Nephron progenitor cell (in vitro differentiated cells): ENCODE measurements at regions not wholly inside any gene's neighbourhood (a gene's known extent, or its start where the extent isn't known, plus 50 kb on each side); places are given as distances from the start of the nearest gene placed in this dataset.

Source experiments
- DNase-seq: peaks from one replicate; pipeline ENCODE4 v3.0.0; 2021
- H3K27ac Mint-ChIP-seq: 2 replicates; pipeline ENCODE4 v1.8.0; 2021; ENCODE audit warnings: mild to moderate bottlenecking, moderate library complexity, mixed read lengths
- H3K27me3 Mint-ChIP-seq: 2 replicates; pipeline ENCODE4 v1.8.0; 2021; ENCODE audit warnings: mild to moderate bottlenecking, low read depth, mixed read lengths; ENCODE audit not compliant: poor library complexity
- H3K36me3 Mint-ChIP-seq: 2 replicates; pipeline ENCODE4 v1.8.0; 2021; ENCODE audit warnings: low read depth, mixed read lengths
- H3K4me1 Mint-ChIP-seq: 2 replicates; pipeline ENCODE4 v1.8.0; 2021; ENCODE audit warnings: mixed read lengths
- H3K4me3 Mint-ChIP-seq: 2 replicates; pipeline ENCODE4 v1.8.0; 2021; ENCODE audit warnings: mild to moderate bottlenecking, moderate library complexity, mixed read lengths
- H3K9me3 Mint-ChIP-seq: 2 replicates; pipeline ENCODE4 v1.8.0; 2021; ENCODE audit warnings: mild to moderate bottlenecking, moderate library complexity, mixed read lengths
- TF ChIP-seq, protein P1 (sequence below): fragments of 200-600 bp; sonication (generic); IDR thresholded peaks from 2 replicates; pipeline ENCODE4 v1.5.0; 2021; ENCODE audit warnings: antibody characterized with exemption

- peaks cover 10% of the 10 kb centered on the region for H3K27me3 Mint-ChIP-seq
- no peak overlapping the region for H3K4me3 Mint-ChIP-seq
- DNase-seq, result no peak
- no peaks in the 10 kb centered on the region for H3K36me3 Mint-ChIP-seq
- no peak overlapping the region for H3K27ac Mint-ChIP-seq
- TF ChIP-seq, protein P1, sequence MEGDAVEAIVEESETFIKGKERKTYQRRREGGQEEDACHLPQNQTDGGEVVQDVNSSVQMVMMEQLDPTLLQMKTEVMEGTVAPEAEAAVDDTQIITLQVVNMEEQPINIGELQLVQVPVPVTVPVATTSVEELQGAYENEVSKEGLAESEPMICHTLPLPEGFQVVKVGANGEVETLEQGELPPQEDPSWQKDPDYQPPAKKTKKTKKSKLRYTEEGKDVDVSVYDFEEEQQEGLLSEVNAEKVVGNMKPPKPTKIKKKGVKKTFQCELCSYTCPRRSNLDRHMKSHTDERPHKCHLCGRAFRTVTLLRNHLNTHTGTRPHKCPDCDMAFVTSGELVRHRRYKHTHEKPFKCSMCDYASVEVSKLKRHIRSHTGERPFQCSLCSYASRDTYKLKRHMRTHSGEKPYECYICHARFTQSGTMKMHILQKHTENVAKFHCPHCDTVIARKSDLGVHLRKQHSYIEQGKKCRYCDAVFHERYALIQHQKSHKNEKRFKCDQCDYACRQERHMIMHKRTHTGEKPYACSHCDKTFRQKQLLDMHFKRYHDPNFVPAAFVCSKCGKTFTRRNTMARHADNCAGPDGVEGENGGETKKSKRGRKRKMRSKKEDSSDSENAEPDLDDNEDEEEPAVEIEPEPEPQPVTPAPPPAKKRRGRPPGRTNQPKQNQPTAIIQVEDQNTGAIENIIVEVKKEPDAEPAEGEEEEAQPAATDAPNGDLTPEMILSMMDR, result no peak
- H3K4me1 Mint-ChIP-seq, result no peaks in the 10 kb centered on the region
- H3K9me3 Mint-ChIP-seq, result peaks cover 23% of the 10 kb centered on the region
Observed at GRCh38 chr12:88908345-88908744, 328.1 kb upstream of the KITLG start.

- TF ChIP-seq, protein P1, result no peak
- DNase-seq, result no peak
- Mint-ChIP-seq H3K27ac (no peak overlapping the region), H3K27me3 (peaks cover 4% of the 10 kb centered on the region), H3K9me3 (no peaks in the 10 kb centered on the region), H3K4me3 (no peak overlapping the region), H3K36me3 (no peaks in the 10 kb centered on the region), H3K4me1 (no peaks in the 10 kb centered on the region)
Observed at GRCh38 chr12:88904705-88905104, 324.4 kb upstream of the KITLG start.

DNA sequence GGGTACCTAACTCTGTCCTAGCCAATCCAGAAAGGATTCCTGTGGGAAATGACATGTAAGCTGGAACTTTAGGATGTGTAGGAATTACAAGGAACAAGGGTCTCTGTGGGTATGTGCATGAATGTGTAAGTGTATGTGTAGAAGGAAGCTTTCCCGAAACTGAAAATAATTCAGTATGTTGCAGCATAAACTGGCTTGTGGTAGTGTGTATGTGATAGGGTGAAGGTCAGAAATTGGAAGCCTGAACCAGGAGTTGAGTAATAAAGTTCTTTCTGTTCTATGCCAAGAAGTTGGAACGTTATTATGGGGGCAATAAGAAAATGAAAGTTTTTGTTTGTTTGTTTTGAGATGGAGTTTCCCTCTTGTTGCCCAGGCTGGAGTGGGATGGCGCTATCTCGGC lies 323.1 kb upstream of the KITLG start:
- H3K27me3 Mint-ChIP-seq, result no peaks in the 10 kb centered on the region
- no peaks in the 10 kb centered on the region for H3K9me3 Mint-ChIP-seq
- no peaks in the 10 kb centered on the region for H3K36me3 Mint-ChIP-seq
- no peaks in the 10 kb centered on the region for H3K4me1 Mint-ChIP-seq
- DNase-seq, result no peak
- H3K4me3 Mint-ChIP-seq, result no peak overlapping the region
- no peak overlapping the region for H3K27ac Mint-ChIP-seq
- TF ChIP-seq, protein P1, result no peak

DNA sequence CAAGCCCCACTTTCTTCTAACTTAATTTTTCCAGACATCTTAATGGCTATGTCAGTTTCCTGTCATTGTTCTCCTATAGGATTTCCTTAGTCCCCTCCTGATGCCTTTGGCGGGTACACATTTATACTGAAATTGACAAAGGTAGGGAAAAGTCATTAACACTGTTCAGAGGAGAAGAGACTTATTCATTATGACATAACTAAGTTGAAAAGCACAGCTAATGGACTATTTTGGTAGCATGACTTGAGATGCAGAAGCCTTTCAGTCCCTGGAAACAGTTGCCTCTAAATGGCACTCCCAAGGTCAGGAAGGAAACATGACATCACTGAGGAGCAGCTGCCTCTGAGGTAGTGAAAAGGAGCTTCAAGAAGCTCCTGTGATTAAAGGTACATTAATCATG lies 317.5 kb upstream of the KITLG start:
- TF ChIP-seq, protein P1, result no peak
- no peak for DNase-seq
- Mint-ChIP-seq H3K27me3 (no peaks in the 10 kb centered on the region), H3K4me1 (no peaks in the 10 kb centered on the region), H3K4me3 (no peak overlapping the region), H3K9me3 (no peaks in the 10 kb centered on the region), H3K27ac (no peak overlapping the region), H3K36me3 (no peaks in the 10 kb centered on the region)

- no peaks in the 10 kb centered on the region for H3K4me1 Mint-ChIP-seq
- no peak overlapping the region for H3K4me3 Mint-ChIP-seq
- H3K27me3 Mint-ChIP-seq, result no peaks in the 10 kb centered on the region
- TF ChIP-seq, protein P1, result no peak
- H3K36me3 Mint-ChIP-seq, result no peaks in the 10 kb centered on the region
- no peak for DNase-seq
- H3K9me3 Mint-ChIP-seq, result no peaks in the 10 kb centered on the region
- H3K27ac Mint-ChIP-seq, result peak overlapping the region; percentile 13
Observed at GRCh38 chr12:88896958-88897357, 316.7 kb upstream of the KITLG start.

DNA sequence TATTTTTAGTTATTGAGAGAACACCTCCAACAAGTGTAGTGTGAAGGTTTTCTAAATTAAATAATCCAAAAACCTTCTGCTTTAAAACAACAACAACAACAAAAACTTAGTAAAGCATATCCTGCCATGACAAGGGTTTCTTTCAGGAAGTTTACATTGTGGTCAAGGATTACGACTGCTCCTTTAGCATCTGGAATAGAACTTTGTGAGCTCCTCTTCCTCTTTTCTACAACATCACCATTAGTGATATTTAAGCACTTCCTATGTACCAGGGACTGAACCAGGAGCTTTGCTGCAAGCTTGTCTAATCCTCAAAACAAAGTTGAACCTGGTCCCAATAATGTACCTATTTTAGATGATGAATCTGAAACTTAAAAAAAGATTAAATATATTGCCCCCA lies 315.4 kb upstream of the KITLG start:
- no peak overlapping the region for H3K27ac Mint-ChIP-seq
- DNase-seq, result no peak
- TF ChIP-seq, protein P1, result no peak
- no peaks in the 10 kb centered on the region for H3K36me3 Mint-ChIP-seq
- H3K4me3 Mint-ChIP-seq, result no peak overlapping the region
- H3K27me3 Mint-ChIP-seq, result no peaks in the 10 kb centered on the region
- no peaks in the 10 kb centered on the region for H3K4me1 Mint-ChIP-seq
- H3K9me3 Mint-ChIP-seq, result no peaks in the 10 kb centered on the region
